GM12872 (cell line): ENCODE measurements at regions not wholly inside any gene's neighbourhood (a gene's known extent, or its start where the extent isn't known, plus 50 kb on each side); places are given as distances from the start of the nearest gene placed in this dataset.

ENCODE experiments used
- CTCF ChIP-seq: IDR thresholded peaks from 3 replicates; pipeline ENCODE4 v1.5.1; 2011; ENCODE audit warnings: low read depth, mild to moderate bottlenecking, low read length, moderate library complexity; ENCODE audit not compliant: insufficient read depth

DNA sequence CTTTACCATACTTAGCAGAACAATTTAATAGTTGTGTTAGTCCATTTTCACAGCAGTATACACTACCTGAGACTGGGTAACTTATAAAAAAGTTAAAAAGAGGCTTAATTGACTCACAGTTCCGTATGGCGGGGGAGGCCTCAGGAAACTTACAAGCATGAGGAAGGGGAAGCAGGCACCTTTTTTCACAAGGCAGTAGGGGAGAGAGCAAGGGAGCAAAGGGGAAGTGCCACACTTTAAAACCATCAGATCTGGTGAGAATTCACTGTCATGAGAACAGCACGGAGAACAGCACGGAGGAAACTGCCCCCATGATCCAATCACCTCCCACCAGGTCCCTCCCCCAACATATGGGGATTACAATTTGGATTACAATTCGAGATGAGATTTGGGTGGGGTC is 269.9 kb downstream of the MTRR start:
- no peak for TF ChIP-seq CTCF

- TF ChIP-seq CTCF = no peak
These were observed 281.8 kb downstream of the MTRR start for GRCh38 chr5:8150791-8151190.

GRCh38 chr5:8156706-8157105 is 287.8 kb downstream of the MTRR start:
- TF ChIP-seq CTCF = no peak

DNA sequence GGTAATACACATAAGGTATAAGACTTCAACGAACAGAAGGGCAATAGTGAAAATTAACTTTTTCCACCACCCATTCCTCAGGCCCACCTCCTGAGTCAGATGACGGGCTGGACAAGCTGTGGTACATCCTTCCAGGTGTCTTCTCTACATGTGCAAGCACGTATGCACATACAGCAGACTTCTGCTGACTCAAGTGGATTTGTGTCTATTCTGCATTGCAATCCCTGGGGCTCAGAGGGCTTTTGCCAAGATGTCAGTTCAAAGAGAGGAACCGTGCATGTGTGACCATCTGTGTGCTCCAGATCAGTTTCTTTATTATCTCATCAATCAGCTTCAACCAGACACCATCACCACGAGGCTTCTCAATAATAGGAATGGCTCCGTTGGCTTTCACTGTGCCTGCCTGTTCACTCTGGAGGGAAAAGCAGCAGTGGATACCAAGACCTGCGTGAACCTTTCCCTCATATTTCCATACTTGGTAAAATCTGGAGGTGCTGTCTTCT is 288.4 kb downstream of the MTRR start:
- no peak for TF ChIP-seq CTCF

GRCh38 chr5:8176101-8176693 is 307.2 kb downstream of the MTRR start:
- TF ChIP-seq CTCF = no peak

DNA sequence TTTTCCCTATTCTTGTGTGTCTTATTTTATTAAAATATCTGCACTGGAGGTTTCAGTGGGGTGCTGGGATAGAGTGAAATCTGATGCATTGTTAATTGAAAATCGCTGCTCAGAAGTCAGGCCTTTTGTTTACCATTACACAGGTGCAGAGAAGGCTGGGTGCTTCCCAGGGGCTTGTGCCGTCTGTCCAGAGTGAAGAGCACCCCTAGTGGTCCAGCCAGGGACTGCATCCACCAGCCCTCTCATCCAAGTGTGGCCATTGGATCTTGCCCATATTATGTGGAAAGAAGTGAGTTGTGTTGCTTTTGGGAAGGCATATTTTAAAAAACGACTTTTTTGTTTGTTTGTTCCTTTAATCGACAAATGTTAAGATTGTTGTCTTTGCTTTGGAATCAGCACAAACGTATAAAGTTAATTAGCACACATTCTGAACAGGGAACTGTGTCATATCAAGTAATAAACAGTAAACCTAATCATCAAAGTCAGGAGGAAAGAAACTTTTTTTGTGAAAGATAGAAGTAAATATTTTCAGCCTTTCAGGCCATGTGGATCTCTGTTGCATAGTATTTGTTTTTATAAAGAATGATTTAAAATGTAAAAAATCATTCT is 315.6 kb downstream of the MTRR start:
- peak; percentile 99 for TF ChIP-seq CTCF

- TF ChIP-seq CTCF = no peak
These were observed 316.9 kb downstream of the MTRR start for GRCh38 chr5:8185852-8186251.
